ENCODE measurements at regions not wholly inside any gene's neighbourhood (a gene's known extent, or its start where the extent isn't known, plus 50 kb on each side); places are given as distances from the start of the nearest gene placed in this dataset.
"Not testable (repeated sequence)": the region's sequence is repeated elsewhere in the genome, so short reads cannot be mapped to it uniquely, and the experiment has no call there.

DNA sequence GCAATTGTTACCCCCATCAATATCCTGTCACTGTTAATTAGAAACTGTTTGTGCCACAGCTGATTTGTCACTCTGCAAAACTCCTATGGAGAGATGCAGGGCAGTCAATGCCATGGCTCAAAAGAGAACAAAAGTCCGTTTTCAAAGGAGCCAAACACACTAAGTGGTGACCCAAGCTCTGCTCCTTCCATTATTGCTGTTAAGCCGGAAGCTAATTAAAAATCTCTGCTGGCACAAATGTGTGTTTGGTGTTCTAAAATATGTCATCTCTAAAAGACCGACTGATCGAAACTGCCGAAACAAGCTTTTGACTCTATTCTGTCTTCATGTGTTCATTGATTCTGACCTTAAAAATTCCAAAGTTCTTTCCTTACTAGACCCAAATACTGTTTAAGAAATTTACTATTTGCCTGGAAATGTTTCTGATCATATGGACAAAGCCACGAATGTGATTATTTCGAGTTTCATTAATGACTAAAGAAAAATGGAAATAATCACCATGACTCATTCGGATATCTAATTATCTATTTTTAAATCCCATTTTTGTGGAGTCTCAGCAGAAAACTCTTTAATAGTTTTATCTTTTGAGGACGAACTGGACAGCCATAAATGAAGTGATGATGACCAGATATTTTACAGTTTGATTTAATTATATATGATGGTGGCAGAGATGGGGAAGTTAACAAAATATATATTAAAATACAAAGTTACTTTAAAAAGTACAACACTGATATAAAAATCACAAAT is 287.6 kb downstream of the SOCS6 start:
- H3K27me3 ChIP-seq = no peaks in the 10 kb centered on the region
- 82% methylated on average over 9 of the region's 9 CpGs for WGBS (ENCODE audit: low lambda C conversion rate, missing lambda C conversion rate)
- no peak overlapping the region for H3K27ac ChIP-seq
- H4K20me1 ChIP-seq (ENCODE audit: insufficient read depth, poor library complexity, severe bottlenecking) = no peaks in the 10 kb centered on the region
- no peaks in the 10 kb centered on the region for H3K36me3 ChIP-seq (replicated peaks; ENCODE audit: insufficient read depth, low read depth)
- H2AFZ ChIP-seq = no peak overlapping the region
- no peak overlapping the region for H3K4me3 ChIP-seq
- no peaks in the 10 kb centered on the region for H3K9me3 ChIP-seq (ENCODE audit: low read depth)
- H3K4me2 ChIP-seq = no peak overlapping the region
- DNase-seq (ENCODE audit: low spot score) = no peak
- H3K9me2 ChIP-seq (replicated peaks; ENCODE audit: insufficient read depth) = no peaks in the 10 kb centered on the region
- no peaks in the 10 kb centered on the region for H3K4me1 ChIP-seq (ENCODE audit: insufficient read depth)
- TF ChIP-seq, protein P1, sequence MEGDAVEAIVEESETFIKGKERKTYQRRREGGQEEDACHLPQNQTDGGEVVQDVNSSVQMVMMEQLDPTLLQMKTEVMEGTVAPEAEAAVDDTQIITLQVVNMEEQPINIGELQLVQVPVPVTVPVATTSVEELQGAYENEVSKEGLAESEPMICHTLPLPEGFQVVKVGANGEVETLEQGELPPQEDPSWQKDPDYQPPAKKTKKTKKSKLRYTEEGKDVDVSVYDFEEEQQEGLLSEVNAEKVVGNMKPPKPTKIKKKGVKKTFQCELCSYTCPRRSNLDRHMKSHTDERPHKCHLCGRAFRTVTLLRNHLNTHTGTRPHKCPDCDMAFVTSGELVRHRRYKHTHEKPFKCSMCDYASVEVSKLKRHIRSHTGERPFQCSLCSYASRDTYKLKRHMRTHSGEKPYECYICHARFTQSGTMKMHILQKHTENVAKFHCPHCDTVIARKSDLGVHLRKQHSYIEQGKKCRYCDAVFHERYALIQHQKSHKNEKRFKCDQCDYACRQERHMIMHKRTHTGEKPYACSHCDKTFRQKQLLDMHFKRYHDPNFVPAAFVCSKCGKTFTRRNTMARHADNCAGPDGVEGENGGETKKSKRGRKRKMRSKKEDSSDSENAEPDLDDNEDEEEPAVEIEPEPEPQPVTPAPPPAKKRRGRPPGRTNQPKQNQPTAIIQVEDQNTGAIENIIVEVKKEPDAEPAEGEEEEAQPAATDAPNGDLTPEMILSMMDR (IDR thresholded peaks at IDR 0.05; ENCODE audit: poor library complexity) = no peak
- no peak for TF ChIP-seq EZH2 (IDR thresholded peaks at IDR 0.05; ENCODE audit: borderline replicate concordance)
- no peaks in the 10 kb centered on the region for H3K79me2 ChIP-seq

- H3K9me3 ChIP-seq (ENCODE audit: low read depth); H3K79me2 ChIP-seq; H3K4me2 ChIP-seq; H3K4me1 ChIP-seq (ENCODE audit: insufficient read depth); H2AFZ ChIP-seq; H3K27me3 ChIP-seq; H3K4me3 ChIP-seq; H3K36me3 ChIP-seq (replicated peaks; ENCODE audit: insufficient read depth, low read depth); H3K9me2 ChIP-seq (replicated peaks; ENCODE audit: insufficient read depth); H4K20me1 ChIP-seq (ENCODE audit: insufficient read depth, poor library complexity, severe bottlenecking); DNase-seq (ENCODE audit: low spot score); H3K27ac ChIP-seq: not testable (repeated sequence)
Observed at GRCh38 chr18:70574951-70575350, 286.1 kb downstream of the SOCS6 start.

- not testable (repeated sequence) for H3K4me3 ChIP-seq; H3K4me2 ChIP-seq; H4K20me1 ChIP-seq (ENCODE audit: insufficient read depth, poor library complexity, severe bottlenecking); H3K27me3 ChIP-seq; H3K36me3 ChIP-seq (replicated peaks; ENCODE audit: insufficient read depth, low read depth); H3K79me2 ChIP-seq; H3K4me1 ChIP-seq (ENCODE audit: insufficient read depth); DNase-seq (ENCODE audit: low spot score); H3K27ac ChIP-seq; H3K9me2 ChIP-seq (replicated peaks; ENCODE audit: insufficient read depth); H2AFZ ChIP-seq; H3K9me3 ChIP-seq (ENCODE audit: low read depth)
- 97% methylated on average over 11 of the region's 24 CpGs for WGBS (ENCODE audit: low lambda C conversion rate, missing lambda C conversion rate)
Observed at GRCh38 chr18:70569647-70570046, 280.8 kb downstream of the SOCS6 start.

DNA sequence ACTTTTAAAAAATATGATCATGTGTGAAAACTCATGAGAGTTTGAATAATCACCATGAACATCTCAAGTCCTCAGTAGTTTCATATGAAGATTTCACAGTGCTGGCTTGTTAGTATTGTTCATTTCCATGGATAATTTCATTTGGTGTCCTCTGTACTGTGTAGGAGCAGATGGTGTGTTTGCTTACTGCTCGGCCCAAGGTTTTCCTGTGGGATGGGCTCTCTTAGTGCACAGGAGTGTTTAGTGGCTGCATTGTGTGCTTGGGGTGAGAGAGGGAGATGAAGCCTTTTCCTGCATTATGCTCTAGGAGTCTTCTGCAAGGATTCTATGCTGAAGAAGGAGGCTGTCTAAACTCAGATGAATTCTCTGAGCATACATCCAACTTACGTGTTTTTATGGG is 270.6 kb downstream of the SOCS6 start:
- no peaks in the 10 kb centered on the region for H3K36me3 ChIP-seq (replicated peaks; ENCODE audit: insufficient read depth, low read depth)
- H2AFZ ChIP-seq = no peak overlapping the region
- no peaks in the 10 kb centered on the region for H3K9me2 ChIP-seq (replicated peaks; ENCODE audit: insufficient read depth)
- no peak overlapping the region for H3K4me2 ChIP-seq
- WGBS (ENCODE audit: low lambda C conversion rate, missing lambda C conversion rate) = 67% methylated on average over 2 of the region's 2 CpGs
- no peak overlapping the region for H3K4me3 ChIP-seq
- no peak for DNase-seq (ENCODE audit: low spot score)
- H3K27me3 ChIP-seq = no peaks in the 10 kb centered on the region
- no peaks in the 10 kb centered on the region for H4K20me1 ChIP-seq (ENCODE audit: insufficient read depth, poor library complexity, severe bottlenecking)
- H3K27ac ChIP-seq = no peak overlapping the region
- TF ChIP-seq EZH2phosphoT487 (IDR thresholded peaks at IDR 0.05; ENCODE audit: low read depth, severe bottlenecking, unreplicated experiment) (no peak), EZH2 (IDR thresholded peaks at IDR 0.05; ENCODE audit: borderline replicate concordance) (no peak)
- TF ChIP-seq, protein P1 (IDR thresholded peaks at IDR 0.05; ENCODE audit: poor library complexity) = no peak
- no peaks in the 10 kb centered on the region for H3K4me1 ChIP-seq (ENCODE audit: insufficient read depth)
- H3K9me3 ChIP-seq (ENCODE audit: low read depth) = no peaks in the 10 kb centered on the region
- no peaks in the 10 kb centered on the region for H3K79me2 ChIP-seq
